Ovary (tissue), 7 donors: ENCODE measurements at regions not wholly inside any gene's neighbourhood (a gene's known extent, or its start where the extent isn't known, plus 50 kb on each side); places are given as distances from the start of the nearest gene placed in this dataset.

Source experiments
- DNase-seq, 5 donors: peaks; one replicate each; pipeline ENCODE4 v3.0.0-alpha.2; 2019 to 2020
- H3K27ac ChIP-seq, 2 donors: fragments of 200-600 bp; one replicate each; pipeline versions ENCODE4 v1.5.1 to v1.8.0; 2019 to 2022
- H3K27me3 ChIP-seq: fragments of 200-600 bp; one replicate; pipeline ENCODE4 v1.8.0; 2022
- H3K36me3 ChIP-seq: fragments of 200-600 bp; sonication (generic); one replicate; pipeline ENCODE4 v1.5.1; 2019
- H3K4me1 ChIP-seq: one replicate; pipeline ENCODE4 v1.8.1; 2013; ENCODE audit warnings: mild to moderate bottlenecking, moderate library complexity; ENCODE audit not compliant: insufficient read depth
- H3K4me3 ChIP-seq: fragments of 200-600 bp; sonication (generic); one replicate; pipeline ENCODE4 v1.5.1; 2017
- H3K9me3 ChIP-seq, 2 donors: fragments of 200-600 bp in 1 of 2; sonication (generic) in 1 of 2; one replicate each; pipeline versions ENCODE4 v1.5.1 to v1.8.1; 2013 to 2019; ENCODE audit warnings: mild to moderate bottlenecking in 1 of 2, moderate library complexity in 1 of 2
- CTCF ChIP-seq, 3 donors: fragments of 450-650 bp in 2 of 3; fragments of 200-600 bp in 1 of 3; IDR thresholded peaks; one replicate each; pipeline versions ENCODE4 v1.5.1 to v1.8.0; 2016 to 2022; ENCODE audit warnings: antibody characterized with exemption in 3 of 3, mild to moderate bottlenecking in 1 of 3
- EP300 ChIP-seq: sonication (generic); formaldehyde crosslinking; IDR thresholded peaks from one replicate; pipeline ENCODE4 v1.6.1; 2017; ENCODE audit warnings: antibody characterized with exemption
- POLR2A ChIP-seq: fragments of 450-650 bp; IDR thresholded peaks from one replicate; pipeline ENCODE4 v1.6.1; 2017; ENCODE audit warnings: antibody characterized with exemption, mild to moderate bottlenecking, moderate library complexity
- WGBS, 3 donors: extraction: QIAGEN DNeasy Blood & Tissue Kit in 1 of 3; methylation state at CpG; one replicate each; pipeline versions ENCODE4 v1.1.5 to v1.1.7; 2013 to 2017; 5-methylcytosine and 5-hydroxymethylcytosine counted together
- intact Hi-C, 4 donors: fragments of 100-400 bp; cut with DNase I; formaldehyde crosslinking; loops; one replicate each; pipeline versions ENCODE4 v1.11.0 to v1.15.1; 2022 to 2023
- donor health status: DM: no; HTN: no; CAD: no; lungs with moderate emphysema.
- donor health status: DM: no; HTN: no; CAD: no.
- donor health status: Bipolar disorder and iron deficiency.
- donor health status: DM: no; HTN: no; CAD: no.
- donor health status: DM: yes; HTN: yes; CAD: no.

DNA sequence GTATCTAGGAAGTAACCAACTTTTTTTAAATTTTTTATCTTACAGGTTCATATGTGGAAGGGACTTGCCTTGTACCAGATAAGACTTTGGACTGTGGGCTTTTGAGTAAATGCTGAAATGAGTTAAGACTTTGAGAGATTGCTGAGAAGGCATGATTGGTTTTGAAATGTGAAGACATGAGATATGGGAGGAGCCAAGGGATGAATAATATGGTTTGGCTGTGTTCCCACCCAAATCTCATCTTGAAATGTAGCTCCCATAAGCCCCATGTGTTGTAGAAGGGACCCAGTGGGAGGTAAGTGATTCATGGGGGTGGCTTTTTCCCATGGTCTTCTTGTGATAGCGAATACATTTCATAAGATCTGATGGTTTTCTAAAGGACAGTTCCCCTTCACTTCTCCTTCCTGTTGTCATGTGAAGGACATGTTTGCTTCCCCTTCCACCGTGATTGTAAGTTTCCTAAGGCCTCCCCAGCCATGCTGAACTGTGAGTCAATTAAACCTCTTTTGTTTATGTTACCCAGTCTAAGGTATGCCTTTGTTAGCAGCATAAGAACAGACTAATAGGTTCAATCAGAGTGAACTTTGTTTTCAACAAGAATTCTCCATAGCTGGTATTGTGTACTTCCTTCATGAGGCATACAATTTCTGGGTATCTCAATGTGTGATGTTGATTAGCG is 535.6 kb upstream of the MEF2C start:
- intact Hi-C loops: no loop called here
- TF ChIP-seq EP300 (no peak), CTCF (IDR thresholded peaks at IDR 0.05) (no peak), POLR2A (no peak)
- no peaks in the 10 kb centered on the region for H3K36me3 ChIP-seq
- WGBS, 3 donors: 91 to 93% (median 92%) methylated on average over 3 of the region's 3 CpGs
- no peak overlapping the region for H3K27ac ChIP-seq
- no peaks in the 10 kb centered on the region for H3K9me3 ChIP-seq
- H3K4me1 ChIP-seq: no peaks in the 10 kb centered on the region
- no peak for DNase-seq
- no peaks in the 10 kb centered on the region for H3K27me3 ChIP-seq
- no peak overlapping the region for H3K4me3 ChIP-seq

DNA sequence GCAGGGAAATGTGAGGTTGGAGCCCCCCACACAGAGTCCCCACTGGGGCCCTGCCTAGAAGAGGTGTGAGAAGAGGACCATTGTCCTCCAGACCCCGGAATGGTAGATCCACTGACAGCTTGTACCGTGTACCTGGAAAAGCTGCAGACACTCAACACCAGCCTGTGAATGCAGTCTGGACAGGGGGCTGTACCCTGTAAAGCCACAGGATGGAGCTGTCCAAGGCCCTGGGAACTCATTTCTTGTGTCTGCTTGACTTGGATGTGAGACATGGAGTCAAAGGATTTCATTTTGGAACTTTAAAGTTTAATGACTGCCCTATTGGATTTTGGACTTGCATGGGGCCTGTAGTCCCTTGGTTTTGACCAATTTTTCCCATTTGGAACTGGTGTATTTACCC is 535.0 kb upstream of the MEF2C start:
- intact Hi-C loops: no loop called here
- Histone ChIP-seq H3K27me3 (no peaks in the 10 kb centered on the region), H3K4me3 (no peak overlapping the region), H3K36me3 (no peaks in the 10 kb centered on the region), H3K9me3 (no peaks in the 10 kb centered on the region), H3K4me1 (no peaks in the 10 kb centered on the region), H3K27ac (no peak overlapping the region)
- TF ChIP-seq POLR2A: no peak
- no peak for TF ChIP-seq EP300
- no peak for TF ChIP-seq CTCF (IDR thresholded peaks at IDR 0.05)
- WGBS, 3 donors: 88 to 100% (median 97%) methylated on average over 2 of the region's 2 CpGs
- DNase-seq: no peak

GRCh38 chr5:89417515-89417914 is 534.5 kb upstream of the MEF2C start:
- H3K9me3 ChIP-seq: no peaks in the 10 kb centered on the region
- no peak overlapping the region for H3K27ac ChIP-seq
- H3K36me3 ChIP-seq: no peaks in the 10 kb centered on the region
- DNase-seq: no peak
- no peak overlapping the region for H3K4me3 ChIP-seq
- no peaks in the 10 kb centered on the region for H3K27me3 ChIP-seq
- 95 to 96% (median 96%) methylated on average over 3 of the region's 3 CpGs for WGBS, 3 donors
- TF ChIP-seq POLR2A (no peak), CTCF (IDR thresholded peaks at IDR 0.05) (no peak), EP300 (no peak)
- intact Hi-C loops: no loop called here
- H3K4me1 ChIP-seq: no peaks in the 10 kb centered on the region

DNA sequence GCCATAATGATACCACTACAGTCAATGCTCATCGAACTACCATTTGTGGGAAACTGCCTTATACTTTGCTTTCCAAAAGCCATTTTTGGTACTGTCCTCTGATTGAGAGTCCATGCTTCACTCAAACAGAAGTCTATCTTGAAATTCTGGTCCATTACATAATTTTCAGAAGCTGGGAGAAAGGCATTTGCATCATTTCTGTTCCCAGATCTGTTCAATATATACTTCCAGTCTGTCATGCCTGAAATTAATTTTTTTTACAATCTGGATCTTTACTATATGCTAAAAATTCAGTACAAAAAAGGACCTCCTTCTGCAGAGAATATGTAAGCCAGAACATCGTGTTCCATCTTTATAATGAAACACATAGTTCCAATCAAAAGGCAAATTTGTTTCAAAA is 528.9 kb upstream of the MEF2C start:
- Histone ChIP-seq H3K4me3 (no peak overlapping the region), H3K27ac (no peak overlapping the region), H3K36me3 (no peaks in the 10 kb centered on the region), H3K4me1 (no peaks in the 10 kb centered on the region), H3K9me3 (no peaks in the 10 kb centered on the region), H3K27me3 (no peaks in the 10 kb centered on the region)
- intact Hi-C loops: no loop called here
- TF ChIP-seq CTCF (IDR thresholded peaks at IDR 0.05) (no peak), EP300 (no peak), POLR2A (no peak)
- no peak for DNase-seq
- 72 to 82% (median 79%) methylated on average over 2 of the region's 2 CpGs for WGBS, 3 donors
